IMR-90 (cell line): ENCODE measurements at regions not wholly inside any gene's neighbourhood (a gene's known extent, or its start where the extent isn't known, plus 50 kb on each side); places are given as distances from the start of the nearest gene placed in this dataset.
"Not testable (repeated sequence)": the region's sequence is repeated elsewhere in the genome, so short reads cannot be mapped to it uniquely, and the experiment has no call there.

Experiments
- CEBPB ChIP-seq: IDR thresholded peaks from 2 replicates; pipeline ENCODE4 v1.6.1; 2012; ENCODE audit warnings: low read depth, low read length, improper control_type of control experiment
- MAZ ChIP-seq: IDR thresholded peaks from 2 replicates; pipeline ENCODE4 v1.6.1; 2012; ENCODE audit warnings: low read depth, mild to moderate bottlenecking, low read length, improper control_type of control experiment, moderate library complexity, borderline replicate concordance
- NFE2L2 ChIP-seq: fragments of 150-350 bp; IDR thresholded peaks from 2 replicates; pipeline ENCODE4 v1.6.1; 2016; ENCODE audit warnings: low read depth, mild to moderate bottlenecking, low read length
- TF ChIP-seq, protein P1 (sequence below): conservative IDR thresholded peaks from 2 replicates; pipeline ENCODE4 v1.5.1; 2012; ENCODE audit warnings: mild to moderate bottlenecking, low read depth, low read length, improper control_type of control experiment
- TF ChIP-seq, protein P2 (sequence below): fragments of 150-350 bp; IDR thresholded peaks from 2 replicates; pipeline ENCODE4 v1.6.1; 2016; ENCODE audit warnings: low read depth, mild to moderate bottlenecking, low read length, moderate library complexity, borderline replicate concordance
- TF ChIP-seq, protein P3 (sequence below): fragments of 150-350 bp; IDR thresholded peaks from 2 replicates; pipeline ENCODE4 v1.6.1; 2017; ENCODE audit warnings: mild to moderate bottlenecking, antibody characterized with exemption, low read length, low read depth

DNA sequence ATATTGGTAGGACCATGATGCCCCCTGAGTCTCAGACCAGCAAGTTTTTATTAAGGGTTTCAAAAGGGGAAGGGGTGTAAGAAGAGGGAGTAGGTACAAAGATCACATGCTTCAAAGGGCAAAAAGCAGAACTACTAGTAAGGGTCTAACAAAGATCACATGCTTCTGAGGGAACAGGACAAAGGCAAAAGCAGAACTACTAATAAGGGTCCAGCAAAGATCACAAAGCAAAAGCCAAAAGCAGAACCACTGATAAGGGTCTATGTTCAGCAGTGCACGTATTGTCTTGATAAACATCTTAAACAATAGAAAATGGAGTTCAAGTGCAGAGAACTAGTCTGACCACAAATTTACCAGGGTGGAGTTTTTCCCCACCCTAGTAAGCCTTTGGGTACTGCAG lies 151.3 kb downstream of the DEFB131A start:
- TF ChIP-seq, protein P1, sequence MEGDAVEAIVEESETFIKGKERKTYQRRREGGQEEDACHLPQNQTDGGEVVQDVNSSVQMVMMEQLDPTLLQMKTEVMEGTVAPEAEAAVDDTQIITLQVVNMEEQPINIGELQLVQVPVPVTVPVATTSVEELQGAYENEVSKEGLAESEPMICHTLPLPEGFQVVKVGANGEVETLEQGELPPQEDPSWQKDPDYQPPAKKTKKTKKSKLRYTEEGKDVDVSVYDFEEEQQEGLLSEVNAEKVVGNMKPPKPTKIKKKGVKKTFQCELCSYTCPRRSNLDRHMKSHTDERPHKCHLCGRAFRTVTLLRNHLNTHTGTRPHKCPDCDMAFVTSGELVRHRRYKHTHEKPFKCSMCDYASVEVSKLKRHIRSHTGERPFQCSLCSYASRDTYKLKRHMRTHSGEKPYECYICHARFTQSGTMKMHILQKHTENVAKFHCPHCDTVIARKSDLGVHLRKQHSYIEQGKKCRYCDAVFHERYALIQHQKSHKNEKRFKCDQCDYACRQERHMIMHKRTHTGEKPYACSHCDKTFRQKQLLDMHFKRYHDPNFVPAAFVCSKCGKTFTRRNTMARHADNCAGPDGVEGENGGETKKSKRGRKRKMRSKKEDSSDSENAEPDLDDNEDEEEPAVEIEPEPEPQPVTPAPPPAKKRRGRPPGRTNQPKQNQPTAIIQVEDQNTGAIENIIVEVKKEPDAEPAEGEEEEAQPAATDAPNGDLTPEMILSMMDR = not testable (repeated sequence)
- TF ChIP-seq, protein P2, sequence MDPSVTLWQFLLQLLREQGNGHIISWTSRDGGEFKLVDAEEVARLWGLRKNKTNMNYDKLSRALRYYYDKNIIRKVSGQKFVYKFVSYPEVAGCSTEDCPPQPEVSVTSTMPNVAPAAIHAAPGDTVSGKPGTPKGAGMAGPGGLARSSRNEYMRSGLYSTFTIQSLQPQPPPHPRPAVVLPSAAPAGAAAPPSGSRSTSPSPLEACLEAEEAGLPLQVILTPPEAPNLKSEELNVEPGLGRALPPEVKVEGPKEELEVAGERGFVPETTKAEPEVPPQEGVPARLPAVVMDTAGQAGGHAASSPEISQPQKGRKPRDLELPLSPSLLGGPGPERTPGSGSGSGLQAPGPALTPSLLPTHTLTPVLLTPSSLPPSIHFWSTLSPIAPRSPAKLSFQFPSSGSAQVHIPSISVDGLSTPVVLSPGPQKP = not testable (repeated sequence)
- TF ChIP-seq MAZ, NFE2L2, CEBPB: not testable (repeated sequence)
- TF ChIP-seq, protein P3, sequence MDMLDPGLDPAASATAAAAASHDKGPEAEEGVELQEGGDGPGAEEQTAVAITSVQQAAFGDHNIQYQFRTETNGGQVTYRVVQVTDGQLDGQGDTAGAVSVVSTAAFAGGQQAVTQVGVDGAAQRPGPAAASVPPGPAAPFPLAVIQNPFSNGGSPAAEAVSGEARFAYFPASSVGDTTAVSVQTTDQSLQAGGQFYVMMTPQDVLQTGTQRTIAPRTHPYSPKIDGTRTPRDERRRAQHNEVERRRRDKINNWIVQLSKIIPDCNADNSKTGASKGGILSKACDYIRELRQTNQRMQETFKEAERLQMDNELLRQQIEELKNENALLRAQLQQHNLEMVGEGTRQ = not testable (repeated sequence)
